Fibroblast of the aortic adventitia (primary cell): ENCODE measurements at regions not wholly inside any gene's neighbourhood (a gene's known extent, or its start where the extent isn't known, plus 50 kb on each side); places are given as distances from the start of the nearest gene placed in this dataset.
A peak's percentile ranks its signal among the peaks of the same experiment; 100 is the strongest.
"Not testable (repeated sequence)": the region's sequence is repeated elsewhere in the genome, so short reads cannot be mapped to it uniquely, and the experiment has no call there.

Experiments
- DNase-seq: peaks from one replicate; pipeline ENCODE4 v3.0.0-alpha.2; 2010; ENCODE audit warnings: low read depth
- H3K4me3 ChIP-seq: 2 replicates; pipeline ENCODE4 v1.5.1; 2011; ENCODE audit warnings: low read depth, mild to moderate bottlenecking, control low read depth, low read length, moderate library complexity
- TF ChIP-seq, protein P1 (sequence below): IDR thresholded peaks from 2 replicates; pipeline ENCODE4 v1.5.1; 2011; ENCODE audit warnings: mild to moderate bottlenecking, low read length, control low read depth, inconsistent platforms; ENCODE audit not compliant: insufficient read depth

DNA sequence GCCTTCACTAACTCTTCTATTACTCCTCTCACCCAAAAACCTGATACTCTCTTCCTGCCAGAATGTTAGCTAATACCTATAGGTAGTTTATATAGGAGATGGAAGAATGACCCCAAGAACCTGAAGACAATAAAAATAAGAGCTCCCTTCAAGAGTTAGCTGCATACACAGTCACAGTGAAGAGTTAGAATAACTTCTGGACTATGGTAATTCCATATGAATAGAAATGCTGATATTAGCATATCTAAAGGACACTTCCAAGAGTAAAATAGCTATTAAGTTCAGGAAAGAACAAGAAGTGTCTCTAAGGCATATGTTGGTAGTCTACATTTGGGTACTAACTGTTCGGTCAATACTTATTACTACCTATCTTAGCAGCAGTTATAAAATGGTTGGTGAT, 134.2 kb downstream of the VGLL3 start:
- TF ChIP-seq, protein P1, sequence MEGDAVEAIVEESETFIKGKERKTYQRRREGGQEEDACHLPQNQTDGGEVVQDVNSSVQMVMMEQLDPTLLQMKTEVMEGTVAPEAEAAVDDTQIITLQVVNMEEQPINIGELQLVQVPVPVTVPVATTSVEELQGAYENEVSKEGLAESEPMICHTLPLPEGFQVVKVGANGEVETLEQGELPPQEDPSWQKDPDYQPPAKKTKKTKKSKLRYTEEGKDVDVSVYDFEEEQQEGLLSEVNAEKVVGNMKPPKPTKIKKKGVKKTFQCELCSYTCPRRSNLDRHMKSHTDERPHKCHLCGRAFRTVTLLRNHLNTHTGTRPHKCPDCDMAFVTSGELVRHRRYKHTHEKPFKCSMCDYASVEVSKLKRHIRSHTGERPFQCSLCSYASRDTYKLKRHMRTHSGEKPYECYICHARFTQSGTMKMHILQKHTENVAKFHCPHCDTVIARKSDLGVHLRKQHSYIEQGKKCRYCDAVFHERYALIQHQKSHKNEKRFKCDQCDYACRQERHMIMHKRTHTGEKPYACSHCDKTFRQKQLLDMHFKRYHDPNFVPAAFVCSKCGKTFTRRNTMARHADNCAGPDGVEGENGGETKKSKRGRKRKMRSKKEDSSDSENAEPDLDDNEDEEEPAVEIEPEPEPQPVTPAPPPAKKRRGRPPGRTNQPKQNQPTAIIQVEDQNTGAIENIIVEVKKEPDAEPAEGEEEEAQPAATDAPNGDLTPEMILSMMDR: no peak
- H3K4me3 ChIP-seq: no peak overlapping the region
- no peak for DNase-seq

DNA sequence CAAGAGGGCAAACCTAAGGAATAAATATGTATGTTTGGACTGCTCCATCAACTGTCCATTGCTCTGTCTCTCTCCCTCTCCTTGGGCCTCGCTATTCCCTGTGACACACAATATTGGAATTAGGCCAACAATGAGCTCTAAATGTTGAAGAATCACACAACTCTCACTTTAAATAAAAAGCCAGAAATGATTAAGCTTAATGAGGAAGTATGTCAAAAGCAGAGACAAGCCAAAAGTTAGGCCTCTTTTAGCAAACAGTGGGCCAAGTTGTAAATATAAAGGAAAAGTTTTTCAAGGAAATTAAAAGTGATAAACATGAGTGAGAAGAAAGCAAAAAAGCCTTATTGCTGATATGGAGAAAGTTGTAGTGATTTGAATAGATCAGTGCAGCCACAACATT, 141.0 kb downstream of the VGLL3 start:
- TF ChIP-seq, protein P1: no peak
- DNase-seq: no peak
- H3K4me3 ChIP-seq: no peak overlapping the region

DNA sequence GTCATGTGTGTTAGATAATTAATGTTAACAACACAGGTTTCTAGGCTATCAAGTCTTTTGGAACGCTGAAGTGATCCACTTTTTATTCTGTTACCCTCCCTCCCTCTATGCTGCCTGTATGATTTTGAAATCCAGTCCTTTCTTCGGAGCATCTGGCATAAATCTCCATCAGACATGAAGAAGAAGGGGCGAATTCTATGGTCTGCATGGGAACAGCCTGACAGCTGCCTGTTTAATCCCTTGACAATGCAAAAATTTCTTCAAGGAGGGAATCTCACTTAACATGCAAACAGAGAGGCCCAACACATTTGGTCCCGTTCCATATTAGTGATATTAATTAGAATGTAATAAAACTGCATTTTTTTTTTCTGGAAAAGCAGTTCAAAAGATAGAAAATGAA, 145.2 kb downstream of the VGLL3 start:
- H3K4me3 ChIP-seq: no peak overlapping the region
- TF ChIP-seq, protein P1: no peak
- DNase-seq: no peak

DNA sequence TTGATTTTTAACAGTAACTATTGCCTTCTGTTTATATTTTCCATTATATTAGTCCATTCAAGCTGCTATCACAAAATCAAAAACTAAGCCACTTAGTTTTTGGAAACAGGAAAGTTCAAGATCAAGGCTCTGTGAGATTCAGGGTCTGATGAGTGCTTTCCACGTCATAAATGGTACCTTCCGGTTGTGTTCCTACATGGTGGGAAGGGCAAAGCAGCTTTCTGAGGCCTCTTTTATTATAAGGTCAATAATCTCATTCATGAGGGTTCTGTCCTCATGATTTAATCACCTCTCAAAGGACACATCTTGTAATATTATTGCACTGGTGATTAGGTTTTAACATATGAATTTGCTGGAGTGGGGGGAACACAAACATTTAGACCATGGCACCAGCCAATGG, 152.0 kb downstream of the VGLL3 start:
- no peak overlapping the region for H3K4me3 ChIP-seq
- TF ChIP-seq, protein P1: no peak
- no peak for DNase-seq

DNA sequence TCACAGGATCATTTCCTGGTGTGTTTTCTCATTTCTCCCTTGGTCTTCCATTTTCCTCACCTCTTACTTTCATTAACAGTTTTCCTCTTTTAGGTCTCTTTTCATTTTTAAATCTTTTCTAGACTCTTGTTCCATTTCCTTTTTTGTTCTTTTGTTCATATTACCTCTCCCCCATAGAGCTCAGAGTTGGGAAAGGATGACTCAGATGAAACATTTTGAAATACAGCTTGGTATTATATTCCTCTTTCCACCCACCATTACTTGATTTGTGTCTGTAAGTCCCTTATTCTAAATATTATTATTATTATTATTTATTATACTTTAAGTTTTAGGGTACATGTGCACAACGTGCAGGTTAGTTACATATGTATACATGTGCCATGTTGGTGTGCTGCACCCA, 153.1 kb downstream of the VGLL3 start:
- DNase-seq: no peak
- TF ChIP-seq, protein P1: no peak
- no peak overlapping the region for H3K4me3 ChIP-seq

DNA sequence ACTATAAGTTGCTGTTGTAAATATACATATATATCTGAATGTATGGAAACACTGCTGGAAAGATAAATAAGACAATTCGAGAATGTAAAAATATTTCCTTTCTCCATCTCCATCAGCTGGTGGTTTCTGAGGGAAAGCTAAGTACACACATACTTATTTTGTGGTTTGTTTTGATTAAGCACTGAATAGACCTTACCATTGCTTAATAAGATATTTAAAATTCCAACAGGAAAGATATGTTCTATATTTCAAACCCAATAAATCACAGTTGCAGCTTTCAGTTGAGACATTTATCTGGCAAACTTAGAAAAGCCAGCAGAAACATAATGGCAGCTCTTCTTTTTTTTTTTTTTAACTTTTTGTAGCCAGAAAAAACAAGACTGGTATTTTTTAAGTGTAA, 160.4 kb downstream of the VGLL3 start:
- peak; percentile 65 for DNase-seq
- TF ChIP-seq, protein P1: no peak
- no peak overlapping the region for H3K4me3 ChIP-seq

DNA sequence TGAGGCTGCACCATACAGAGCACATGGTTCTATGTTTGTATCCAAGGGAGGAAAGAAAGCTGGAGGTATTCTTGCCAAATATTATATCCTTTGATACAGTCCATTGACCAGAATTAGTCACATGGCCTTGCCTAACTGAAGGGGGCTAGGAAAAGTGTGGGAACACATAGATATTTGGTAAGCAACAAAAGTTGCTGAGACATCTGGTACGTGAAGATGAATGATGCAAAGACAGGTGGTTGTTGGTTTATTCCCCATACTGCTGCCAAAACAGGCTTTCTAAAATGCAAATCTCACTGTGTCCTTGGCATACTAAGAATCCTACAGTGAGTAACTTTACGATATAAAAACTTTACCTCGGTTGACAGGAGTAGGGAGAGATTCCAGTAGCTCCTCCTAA, 162.2 kb downstream of the VGLL3 start:
- no peak overlapping the region for H3K4me3 ChIP-seq
- DNase-seq: no peak
- TF ChIP-seq, protein P1: no peak

DNA sequence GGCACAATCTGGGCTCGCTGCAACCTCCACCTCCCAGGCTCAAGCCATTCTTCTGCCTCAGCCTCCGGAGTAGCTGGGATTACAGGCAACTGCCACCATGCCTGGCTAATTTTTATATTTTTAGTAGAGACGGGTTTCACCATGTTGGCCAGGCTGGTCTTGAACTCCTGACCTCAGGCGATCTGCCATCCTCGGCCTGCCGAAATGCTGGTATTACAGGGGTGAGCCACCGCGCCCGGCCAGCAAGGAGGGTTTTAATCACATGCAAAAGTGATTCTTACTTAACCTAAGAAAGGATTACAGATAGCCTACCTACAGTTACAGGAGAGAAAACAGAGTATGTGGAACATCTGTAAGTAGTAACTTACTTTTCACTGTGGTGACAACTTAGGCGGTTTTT, 163.4 kb downstream of the VGLL3 start:
- H3K4me3 ChIP-seq, DNase-seq: not testable (repeated sequence)
